ENCODE measurements at regions not wholly inside any gene's neighbourhood (a gene's known extent, or its start where the extent isn't known, plus 50 kb on each side); places are given as distances from the start of the nearest gene placed in this dataset.

GRCh38 chr13:78376822-78377221 lies 226.5 kb downstream of the POU4F1 start:
- no peak for TF ChIP-seq CTCF (conservative IDR thresholded peaks at IDR 0.05; ENCODE audit: low read depth, low read length)
- TF ChIP-seq EZH2 (IDR thresholded peaks at IDR 0.05; ENCODE audit: low read length, unreplicated experiment): no peak
